Activated CD4-positive, alpha-beta T cell treated with anti-CD3 and anti-CD28 coated beads, Interleukin-2, amount 50 U/mL, for 4 hours (primary cell): ENCODE measurements at regions not wholly inside any gene's neighbourhood (a gene's known extent, or its start where the extent isn't known, plus 50 kb on each side); places are given as distances from the start of the nearest gene placed in this dataset.
"Not testable (repeated sequence)": the region's sequence is repeated elsewhere in the genome, so short reads cannot be mapped to it uniquely, and the experiment has no call there.

Experiments used
- DNase-seq, 2 experiments: peaks; one replicate each; pipeline ENCODE4 v3.0.0-alpha.2; 2020

DNA sequence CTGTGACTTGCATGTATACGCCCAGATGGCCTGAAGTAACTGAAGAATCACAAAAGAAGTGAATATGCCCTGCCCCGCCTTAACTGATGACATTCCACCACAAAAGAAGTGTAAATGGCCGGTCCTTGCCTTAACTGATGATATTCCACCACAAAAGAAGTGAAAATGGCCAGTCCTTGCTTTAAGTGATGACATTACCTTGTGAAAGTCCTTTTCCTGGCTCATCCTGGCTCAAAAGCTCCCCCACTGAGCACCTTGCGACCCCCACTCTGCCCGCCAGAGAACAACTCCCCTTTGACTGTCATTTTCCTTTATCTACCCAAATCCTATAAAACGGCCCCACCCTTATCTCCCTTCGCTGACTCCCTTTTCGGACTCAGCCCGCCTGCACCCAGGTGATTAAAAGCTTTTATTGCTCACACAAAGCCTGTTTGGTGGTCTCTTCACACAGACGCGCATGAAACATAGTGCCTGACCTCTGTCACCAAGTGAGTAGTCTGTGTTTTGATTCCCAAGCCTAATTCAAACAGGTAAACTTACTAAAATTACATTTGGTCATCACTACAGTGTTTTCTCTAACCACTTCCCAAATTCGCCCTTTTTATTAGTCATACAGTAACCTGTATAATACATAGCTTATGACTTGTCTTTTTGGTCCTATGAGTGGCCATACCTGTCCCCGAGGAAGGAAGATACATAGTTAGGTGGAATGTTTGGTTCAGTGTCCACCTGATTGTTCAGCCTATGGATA, 140.7 kb upstream of the PROK2 start:
- not testable (repeated sequence) for DNase-seq

DNA sequence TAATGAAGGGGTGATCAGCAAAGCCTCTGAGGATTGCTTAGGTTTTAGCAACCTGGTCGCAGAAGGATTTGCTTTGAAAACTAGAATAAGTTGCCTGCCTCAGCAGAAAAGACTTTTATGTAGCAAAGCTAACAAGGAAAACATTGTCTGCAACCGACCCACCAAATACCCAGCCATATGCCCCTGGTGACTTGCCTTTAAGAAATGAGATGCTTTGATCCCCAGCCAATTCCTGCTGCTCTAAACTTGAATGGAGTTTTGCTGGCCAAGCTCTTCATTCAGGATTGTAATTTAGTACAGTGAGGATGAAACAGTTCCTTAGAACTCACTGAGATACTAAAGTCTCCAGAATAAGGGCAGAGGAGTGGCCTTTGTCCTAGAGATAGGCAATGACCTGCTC, 139.8 kb upstream of the PROK2 start:
- no peak for DNase-seq

DNA sequence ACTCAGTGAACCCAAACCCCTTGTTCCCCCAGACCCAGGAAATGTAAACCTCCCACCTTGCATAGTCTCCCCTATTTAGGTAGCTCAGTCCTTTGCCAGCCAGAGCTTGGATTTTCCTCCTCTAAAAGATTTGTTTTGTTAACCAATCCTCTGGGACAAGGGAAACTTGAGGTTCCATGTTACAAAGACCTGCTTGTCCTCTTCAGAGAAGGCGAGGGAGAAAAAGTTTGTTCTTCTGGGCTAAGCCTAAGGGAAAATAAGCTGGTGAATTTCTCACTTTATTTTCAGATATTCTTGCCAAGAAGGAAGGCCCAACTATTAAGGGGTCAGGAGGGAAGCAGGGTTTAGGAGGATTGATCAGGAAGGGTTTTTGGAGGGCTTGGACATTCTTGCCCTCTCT, 136.1 kb upstream of the PROK2 start:
- no peak for DNase-seq

DNA sequence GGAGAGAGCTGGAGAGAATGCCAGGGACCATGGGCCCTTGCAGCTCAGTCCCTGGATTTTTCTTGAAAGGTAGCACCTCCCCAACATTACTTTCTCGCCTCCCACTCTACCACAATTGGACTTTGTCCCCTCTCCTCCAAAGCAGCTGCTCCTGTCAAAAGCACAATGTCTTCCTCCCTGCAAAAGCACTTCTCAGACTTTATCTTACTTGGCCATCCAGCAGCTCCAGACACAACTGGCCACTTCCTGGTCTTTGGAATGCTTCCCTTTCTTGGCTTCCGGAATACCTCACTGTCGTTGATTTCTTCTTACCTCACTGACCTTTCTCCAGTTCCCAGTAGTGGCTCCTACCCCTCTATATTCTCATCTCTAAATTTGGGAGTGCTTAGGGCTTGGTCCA, 134.6 kb upstream of the PROK2 start:
- DNase-seq, result no peak

DNA sequence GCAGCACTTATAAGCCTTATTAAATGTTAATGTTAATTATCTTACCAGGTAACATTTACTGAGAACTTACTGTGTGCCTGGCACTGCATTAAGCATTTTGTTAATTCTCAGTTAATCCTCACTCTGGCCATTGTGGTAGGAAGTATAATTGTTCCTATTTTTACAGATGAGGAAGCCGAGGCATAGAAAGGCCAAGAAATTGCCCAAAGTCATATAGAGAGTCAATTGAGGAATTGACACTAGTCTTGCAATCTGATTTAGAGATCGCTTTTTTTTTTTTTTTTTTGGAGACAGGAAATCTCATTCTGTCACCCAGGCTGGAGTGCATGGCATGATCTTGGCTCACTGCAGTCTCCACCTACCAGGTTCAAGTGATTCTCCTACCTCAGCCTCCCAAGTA, 132.6 kb upstream of the PROK2 start:
- no peak for DNase-seq

DNA sequence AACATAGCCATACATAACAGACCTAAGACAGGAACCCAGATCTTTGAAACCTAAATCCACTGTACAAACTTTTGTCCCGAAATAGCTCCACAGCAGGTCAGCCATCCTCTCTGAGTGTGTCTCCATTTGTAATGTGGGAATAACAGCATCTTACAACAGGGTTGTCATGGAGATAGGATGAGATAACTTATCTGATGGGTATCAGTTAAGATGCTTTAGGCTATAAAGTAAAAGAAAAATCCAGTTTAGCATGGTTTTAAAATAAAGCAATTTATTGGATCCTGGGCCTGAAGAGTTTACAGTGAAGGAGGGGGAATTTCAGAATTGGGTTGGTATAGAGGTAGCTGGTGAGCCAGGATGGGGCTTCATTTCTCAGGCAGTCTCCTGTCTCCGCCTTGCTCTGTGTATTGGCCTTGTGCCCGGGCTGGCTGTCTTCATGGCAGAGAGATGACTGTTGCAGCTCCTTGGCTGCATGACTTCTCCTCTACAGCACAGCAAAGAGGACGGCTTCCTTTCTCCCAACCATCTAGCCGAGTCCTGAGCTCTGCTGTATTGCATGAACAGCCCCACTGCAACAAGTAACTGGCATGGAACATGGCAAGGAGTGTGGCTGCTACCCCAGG, 131.9 kb upstream of the PROK2 start:
- no peak for DNase-seq

DNA sequence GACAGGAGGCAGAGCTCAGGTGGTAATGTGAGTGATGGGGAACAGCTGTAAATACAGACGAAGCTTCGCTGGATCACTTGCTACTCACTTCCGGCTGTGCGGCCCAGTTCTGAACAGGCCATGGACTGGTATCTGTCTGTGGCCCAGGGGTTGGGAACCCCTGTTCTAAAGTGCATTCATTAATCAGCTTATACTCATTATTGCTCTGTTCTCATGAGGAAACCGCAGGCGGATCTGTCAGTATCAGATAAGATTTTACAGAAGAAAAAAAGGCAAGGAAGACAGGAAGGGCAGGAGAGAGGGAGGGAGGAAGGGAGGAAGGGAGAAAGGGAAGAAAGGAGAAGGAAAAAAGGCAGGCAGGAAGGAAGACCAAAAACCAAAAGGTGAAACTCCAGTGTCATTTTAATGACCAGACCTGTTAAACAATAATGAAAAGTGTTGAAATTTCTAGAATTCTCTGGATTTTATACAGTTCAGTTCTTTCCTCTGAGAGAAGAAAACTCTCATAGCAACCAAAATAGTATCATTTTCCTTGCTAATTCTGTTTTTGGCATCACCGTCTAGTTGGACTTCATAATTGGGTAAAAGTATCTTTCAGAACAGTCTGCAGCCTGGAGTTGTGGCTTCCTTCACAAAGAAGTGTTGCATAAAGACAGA, 128.0 kb upstream of the PROK2 start:
- no peak for DNase-seq

DNA sequence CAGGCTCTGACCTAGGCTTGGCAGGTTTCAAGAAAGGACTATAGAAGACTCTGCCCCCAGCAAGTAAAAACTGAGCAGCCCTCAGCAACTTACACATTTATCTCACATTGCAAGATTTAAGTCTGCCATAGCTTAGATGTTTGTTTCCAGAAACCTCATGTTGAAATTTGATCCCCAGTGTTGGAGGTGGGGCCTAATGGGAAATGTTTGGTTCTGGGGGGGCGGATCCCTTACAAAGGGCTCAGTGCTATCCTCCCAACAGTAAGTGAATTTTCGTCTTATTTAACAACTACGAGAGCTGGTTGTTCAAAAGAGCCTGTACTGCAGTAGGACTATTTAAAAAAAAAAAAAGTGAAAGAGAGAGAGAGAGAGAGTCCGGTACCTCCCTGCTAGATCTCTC, 125.2 kb upstream of the PROK2 start:
- DNase-seq, result no peak

DNA sequence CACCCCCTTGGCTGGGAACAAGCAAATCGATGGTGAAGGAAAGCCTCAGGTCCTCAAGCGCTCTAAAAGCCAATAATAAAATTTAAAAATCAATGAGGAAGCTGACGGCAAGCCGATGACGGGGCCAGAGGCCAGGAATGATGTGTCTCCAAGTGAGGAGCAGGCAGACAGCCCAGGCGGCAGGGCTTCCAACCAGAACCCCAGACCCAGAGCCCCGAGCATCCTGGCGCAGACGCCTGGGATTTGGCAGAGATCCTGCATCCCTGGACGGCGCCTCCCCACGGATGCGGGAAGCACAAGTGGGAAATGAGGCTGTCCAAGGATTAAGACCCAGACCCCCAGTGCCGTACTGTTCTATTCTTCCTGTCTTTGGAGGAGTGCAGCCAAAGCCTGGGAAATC, 123.0 kb upstream of the PROK2 start:
- DNase-seq, result no peak

DNA sequence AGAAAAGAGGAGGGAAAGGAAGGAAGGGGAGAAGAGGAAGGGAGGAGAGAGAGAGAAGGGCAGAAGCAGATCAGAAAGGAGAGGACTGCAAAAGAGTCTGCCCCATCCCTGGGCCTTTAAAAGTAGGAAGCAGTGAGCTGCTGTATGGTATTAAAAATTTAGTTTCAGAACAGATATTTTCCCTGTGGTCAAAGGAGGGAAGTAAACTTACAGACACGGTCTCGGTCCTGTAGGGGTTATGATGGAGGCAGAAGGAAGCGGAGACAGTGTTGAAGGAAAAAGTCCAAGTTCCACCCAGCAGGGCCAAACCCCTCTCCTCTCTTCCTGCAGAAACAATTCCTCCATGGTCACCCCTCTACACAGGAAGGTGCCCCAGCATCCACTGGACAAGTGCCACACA, 122.0 kb upstream of the PROK2 start:
- DNase-seq, result no peak

DNA sequence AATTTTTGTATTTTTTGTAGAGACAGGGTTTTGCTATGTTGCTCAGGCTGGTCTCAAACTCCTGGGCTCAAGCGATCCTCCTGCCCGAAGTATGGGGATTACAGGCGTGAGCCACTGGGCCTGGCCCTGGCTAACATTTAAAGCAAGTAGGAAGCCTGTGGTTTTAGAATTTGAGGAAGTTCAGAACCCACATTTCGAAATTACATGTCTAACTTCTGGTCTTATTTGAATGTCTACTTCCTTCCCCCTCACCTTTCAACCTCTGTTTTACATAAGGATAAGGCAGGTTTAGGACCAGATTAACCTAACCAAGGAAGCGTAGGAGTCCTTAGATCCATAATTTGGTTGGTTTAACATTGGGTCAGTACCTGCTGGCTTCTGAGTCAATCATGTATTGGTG, 120.5 kb upstream of the PROK2 start:
- DNase-seq, result no peak

DNA sequence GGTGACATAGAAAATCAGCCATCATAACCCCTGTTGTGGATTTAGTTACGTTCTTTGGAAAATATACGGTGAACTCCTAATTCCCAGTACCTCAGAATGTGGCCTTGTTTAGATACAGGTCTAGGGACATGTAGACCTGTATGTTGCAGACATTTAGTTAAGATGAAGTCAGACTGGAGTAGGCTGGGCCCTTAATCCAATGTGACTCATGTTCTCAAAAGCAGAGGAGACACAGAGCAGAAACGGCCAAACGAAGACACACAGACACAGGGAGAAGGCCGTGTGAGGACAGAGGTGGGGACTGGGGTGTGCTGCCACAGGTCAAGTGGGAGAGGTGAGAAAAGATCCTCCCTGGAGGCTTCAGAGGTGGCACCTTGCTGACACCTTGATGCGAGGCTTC, 119.0 kb upstream of the PROK2 start:
- DNase-seq, result no peak

DNA sequence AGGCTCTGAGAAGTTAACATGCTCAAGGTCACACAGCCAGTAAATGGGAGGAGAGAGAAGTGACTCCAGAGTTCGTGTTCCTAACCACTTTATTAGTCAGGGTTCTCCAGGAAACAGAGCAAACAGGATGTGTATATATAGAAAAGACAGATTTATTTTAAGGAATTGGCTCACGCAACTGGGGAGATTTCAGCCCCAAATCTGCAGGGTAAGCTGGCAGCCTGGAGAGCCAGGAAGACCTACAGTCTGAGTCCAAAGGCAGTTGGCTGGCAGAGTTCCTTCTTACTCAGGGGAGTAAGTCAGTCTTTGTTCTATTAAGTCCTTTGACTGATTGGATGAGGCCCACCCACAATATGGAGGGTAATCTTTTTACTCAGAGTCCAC, 118.2 kb upstream of the PROK2 start:
- no peak for DNase-seq

DNA sequence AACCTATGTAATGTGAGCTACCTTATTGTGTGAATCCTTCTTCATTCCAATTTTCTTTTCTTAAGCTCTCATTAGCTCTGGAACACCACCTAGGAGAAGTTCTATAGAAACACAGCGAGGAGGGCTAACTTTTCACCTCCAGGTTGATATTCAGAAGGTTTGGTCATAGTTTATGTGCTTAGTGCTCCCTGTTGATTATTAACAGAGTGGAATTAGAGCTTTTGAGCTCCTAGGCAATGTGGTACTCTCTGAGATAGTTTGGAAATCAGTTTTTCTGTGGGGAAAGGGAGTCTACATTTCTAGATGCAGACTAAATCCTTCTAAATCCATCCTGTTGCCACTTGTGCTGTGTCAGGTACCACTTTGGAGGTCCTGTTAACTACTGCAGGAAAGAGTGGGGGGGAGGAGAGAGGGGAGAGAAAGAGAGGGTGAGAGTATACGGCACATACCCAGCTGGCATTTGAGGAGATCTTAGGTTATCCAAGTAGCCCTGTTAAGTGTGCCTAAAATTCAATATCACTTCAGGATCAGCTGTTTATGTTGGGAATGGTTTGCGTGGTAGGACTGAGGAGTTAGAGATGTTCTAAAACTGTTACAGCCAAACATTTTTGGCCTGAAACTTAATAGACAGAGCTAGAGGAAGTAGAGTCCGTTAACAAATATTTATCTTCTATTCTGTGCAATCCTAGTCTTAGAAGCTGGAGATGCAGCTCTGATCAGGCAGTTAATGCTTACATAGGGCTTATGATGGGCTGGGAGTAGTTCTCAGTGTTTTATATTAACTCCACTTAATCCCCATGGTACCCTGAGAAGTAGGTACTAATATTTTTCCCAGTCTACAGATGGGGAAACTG, 117.5 kb upstream of the PROK2 start:
- DNase-seq, result no peak

DNA sequence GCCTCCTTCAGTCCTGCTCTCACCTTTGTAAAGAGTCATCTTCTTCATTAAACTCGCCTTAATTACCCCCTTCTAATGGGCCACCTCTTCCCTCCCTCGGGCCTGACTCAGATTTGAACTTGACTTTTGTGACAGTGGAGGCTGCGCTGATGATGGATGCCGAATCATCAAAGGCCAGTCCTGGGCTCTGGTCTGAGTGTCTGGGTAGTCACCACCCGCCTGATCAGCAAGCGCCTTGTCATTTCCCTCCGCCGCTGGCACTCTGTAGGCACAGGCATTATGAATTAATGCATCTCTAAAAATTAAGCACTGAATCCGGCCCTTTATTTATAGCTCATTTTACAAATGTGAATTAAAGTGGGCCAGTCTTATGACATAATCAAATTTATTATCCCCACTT, 116.7 kb upstream of the PROK2 start:
- DNase-seq, result no peak

DNA sequence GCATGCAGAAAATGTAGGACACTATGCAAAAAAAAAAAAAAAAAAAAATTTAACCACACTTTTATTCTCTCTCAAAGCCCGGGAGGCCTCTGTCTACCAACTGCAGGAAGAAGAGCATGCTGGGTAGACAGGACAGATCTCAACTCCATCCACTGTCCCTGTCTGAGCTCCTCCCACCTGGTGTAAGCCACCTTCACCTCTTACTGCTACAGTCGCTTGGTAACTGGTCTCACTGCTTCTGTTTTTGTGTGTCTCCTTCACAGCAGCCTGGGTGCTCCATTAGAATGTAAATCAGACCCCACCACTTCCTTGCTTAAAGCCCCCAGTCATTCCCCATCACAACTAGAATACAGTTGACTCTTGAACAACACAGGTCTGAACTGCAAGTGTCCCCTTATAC, 115.1 kb upstream of the PROK2 start:
- no peak for DNase-seq

DNA sequence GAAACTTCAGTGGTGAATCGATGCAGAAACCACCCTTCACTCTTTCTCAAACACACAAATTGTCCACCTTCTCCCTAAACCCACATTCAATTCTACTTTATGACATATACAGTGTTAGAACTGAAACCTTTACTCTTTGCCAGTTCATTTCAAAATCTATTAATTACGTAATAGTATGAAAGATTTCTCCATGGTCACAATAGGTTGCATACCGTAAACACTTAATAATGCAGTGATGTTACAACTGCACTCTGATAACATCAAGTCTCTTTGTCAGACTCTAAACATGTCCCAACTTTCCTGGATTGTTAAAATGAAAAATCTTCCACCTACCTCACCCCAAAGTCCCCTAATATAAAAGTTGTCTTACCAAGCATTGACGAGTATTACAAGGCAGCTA, 111.8 kb upstream of the PROK2 start:
- DNase-seq, result no peak

DNA sequence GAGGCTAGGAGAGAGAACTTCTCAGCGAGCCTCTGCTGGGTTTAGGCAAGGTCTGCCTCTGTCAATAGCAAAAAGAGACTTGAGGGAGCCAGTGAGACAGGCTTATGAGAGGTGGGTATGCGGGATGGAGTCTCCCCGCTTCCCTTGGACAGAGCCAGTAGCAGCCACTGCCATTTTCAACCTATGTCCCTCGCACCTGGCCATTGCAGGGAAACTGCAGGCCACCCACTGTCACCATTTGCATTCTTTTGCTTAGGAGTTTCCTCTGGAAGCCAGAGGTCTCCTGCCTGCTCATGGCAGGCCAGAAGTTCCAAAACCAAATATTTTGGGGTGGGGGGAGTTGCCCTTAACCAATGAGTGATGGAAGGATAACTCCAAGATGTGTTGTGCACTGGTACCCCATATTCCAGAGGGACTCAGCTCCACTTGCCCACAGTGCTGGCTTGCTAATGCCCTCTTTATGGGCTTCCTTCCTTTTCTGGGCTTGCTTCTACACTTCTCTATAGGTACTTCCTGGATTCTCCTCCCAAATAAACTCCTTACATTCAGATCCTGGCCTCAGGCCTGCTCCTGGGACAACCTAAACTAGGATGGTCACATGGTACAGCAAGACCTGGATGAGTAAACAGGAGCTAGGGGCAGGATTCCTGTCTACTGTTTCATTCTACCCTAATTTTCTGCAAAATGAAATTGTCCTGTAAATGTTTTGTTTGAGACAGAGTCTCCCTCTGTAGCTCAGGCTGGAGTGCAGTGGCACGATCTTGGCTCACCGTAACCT, 108.9 kb upstream of the PROK2 start:
- DNase-seq, result no peak

DNA sequence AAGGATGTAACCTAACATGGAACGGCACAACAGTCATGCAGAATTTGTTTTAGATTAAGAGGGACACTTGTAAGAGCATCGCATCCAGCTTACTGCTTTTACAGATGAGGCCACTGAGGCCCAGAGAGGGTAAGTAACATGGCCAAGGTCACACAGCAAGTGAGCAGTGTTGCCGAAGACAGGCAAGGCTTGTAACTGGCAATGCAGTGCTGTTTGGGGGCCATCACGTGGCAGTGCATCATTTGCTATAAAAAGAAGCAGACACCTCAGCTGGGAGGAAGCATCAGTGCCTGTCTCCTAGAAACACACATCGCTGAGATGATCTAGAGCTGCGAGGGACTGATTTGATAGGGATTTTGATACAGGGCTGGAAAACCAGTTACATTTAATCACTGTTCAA, 108.2 kb upstream of the PROK2 start:
- no peak for DNase-seq

DNA sequence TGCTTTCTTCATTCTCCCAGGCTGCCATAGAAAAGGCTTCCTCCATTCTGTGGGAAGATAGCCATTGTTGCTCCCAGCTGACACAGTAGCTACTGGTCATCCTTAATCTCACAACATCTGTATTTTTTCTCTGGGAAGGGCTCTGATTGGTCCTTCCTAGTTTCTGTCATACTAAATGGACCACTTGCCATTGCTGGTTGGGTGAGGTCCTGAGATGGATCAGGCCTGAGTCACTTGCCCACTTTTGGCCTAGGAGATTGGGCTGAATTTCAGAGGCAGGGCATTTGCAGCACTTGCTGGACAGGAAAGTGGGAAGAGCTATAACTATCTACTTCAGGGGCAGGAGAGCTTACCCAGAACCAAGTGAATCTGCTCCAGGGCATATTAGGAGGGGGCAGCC, 106.5 kb upstream of the PROK2 start:
- DNase-seq, result no peak

DNA sequence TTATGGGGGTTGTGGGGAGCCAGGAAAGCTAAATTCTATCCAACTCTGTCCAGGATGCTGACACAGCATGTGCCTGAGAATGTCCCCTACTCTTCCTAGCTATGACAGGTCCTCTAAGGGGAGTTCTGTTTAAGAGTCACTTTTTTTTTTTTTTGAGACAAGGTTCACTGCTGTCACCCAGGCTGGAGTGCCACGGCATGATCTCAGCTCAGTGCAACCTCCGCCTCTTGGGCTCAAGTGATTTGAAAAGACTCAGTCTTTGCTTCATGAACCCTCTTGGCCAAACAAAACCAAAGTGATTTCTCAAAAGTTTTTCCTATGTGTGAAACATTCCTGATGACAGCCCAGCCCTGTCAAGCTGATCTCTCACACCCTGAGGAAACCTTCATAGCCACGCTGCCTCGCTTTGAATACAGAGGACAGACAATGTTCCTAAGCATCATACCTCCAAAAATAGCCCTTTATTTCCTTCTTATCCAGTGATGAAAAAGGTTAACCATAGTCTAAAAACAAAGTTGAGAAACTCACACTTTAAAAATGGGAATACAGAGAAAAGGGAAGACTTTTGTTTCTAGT, 105.5 kb upstream of the PROK2 start:
- DNase-seq, result no peak

DNA sequence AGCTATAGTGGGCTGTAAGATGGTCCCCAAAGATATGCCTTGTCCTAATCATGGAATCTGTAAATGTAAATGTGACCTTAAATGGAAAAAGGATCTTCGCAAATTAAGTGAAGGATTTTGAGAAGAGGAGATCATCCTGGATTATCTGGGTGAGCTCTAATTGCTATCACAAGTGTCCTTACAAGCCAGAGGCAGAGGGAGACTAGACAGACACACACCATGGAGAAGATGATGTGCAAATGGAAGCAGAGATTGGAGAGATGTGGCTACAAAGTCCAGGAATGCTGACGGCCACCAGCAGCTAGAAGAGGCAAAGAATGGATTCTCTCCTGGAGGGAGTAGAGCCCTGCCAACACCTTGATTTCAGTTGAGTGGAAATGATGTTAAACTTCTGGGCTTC, 102.3 kb upstream of the PROK2 start:
- DNase-seq, result no peak
